Kidney (tissue), 13 donors: ENCODE measurements at regions not wholly inside any gene's neighbourhood (a gene's known extent, or its start where the extent isn't known, plus 50 kb on each side); places are given as distances from the start of the nearest gene placed in this dataset.

ENCODE experiments used
- DNase-seq, 5 donors: peaks; one replicate each; pipeline ENCODE4 v3.0.0-alpha.2; 2013 to 2020
- FAIRE-seq: peaks from 2 replicates; lab custom pipeline; 2012; peaks lifted over from hg19 to GRCh38; lab: Jason Lieb, UNC
- H3K27ac ChIP-seq, 2 donors: one replicate each; pipeline ENCODE4 v1.7.0; 2013; ENCODE audit warnings: low read depth in 2 of 2, low read length in 2 of 2, inconsistent platforms in 1 of 2
- H3K27me3 ChIP-seq: one replicate; pipeline ENCODE4 v1.7.1; 2013; ENCODE audit warnings: low read length, inconsistent platforms; ENCODE audit not compliant: control insufficient read depth, insufficient read depth
- H3K36me3 ChIP-seq, 3 donors: one replicate each; pipeline versions ENCODE4 v1.7.0 to v1.7.1; 2013; ENCODE audit warnings: low read length in 3 of 3, control low read depth in 1 of 3, inconsistent platforms in 1 of 3; ENCODE audit not compliant: insufficient read depth in 3 of 3, control insufficient read depth in 2 of 3
- H3K4me1 ChIP-seq, 3 donors: one replicate each; pipeline versions ENCODE4 v1.7.0 to v1.7.1; 2013; ENCODE audit warnings: low read length in 3 of 3, inconsistent platforms in 1 of 3, low read depth in 1 of 3; ENCODE audit not compliant: control insufficient read depth in 2 of 3, insufficient read depth in 2 of 3
- H3K4me3 ChIP-seq, 3 donors: one replicate each; pipeline versions ENCODE4 v1.7.0 to v1.8.1; 2013; ENCODE audit warnings: low read length in 3 of 3, control low read depth in 1 of 3, inconsistent platforms in 1 of 3
- H3K9ac ChIP-seq, 3 donors: one replicate each; pipeline versions ENCODE4 v1.7.0 to v1.7.1; 2013; ENCODE audit warnings: low read length in 3 of 3, control low read depth in 1 of 3, inconsistent platforms in 1 of 3
- H3K9me3 ChIP-seq, 3 donors: one replicate each; pipeline versions ENCODE4 v1.7.0 to v1.7.1; 2013; ENCODE audit warnings: low read length in 3 of 3, control low read depth in 1 of 3, inconsistent platforms in 1 of 3; ENCODE audit not compliant: control insufficient read depth in 2 of 3, insufficient read depth in 1 of 3
- intact Hi-C: fragments of 100-400 bp; cut with DNase I; formaldehyde crosslinking; loops from one replicate; pipeline ENCODE4 v1.11.1; 2022
- TF ChIP-seq, protein P1 (sequence below): IDR thresholded peaks from 3 replicates; pipeline ENCODE4 v1.5.1; 2012; ENCODE audit warnings: mild to moderate bottlenecking, moderate library complexity, borderline replicate concordance; ENCODE audit not compliant: insufficient read depth; ENCODE audit errors: extremely low read depth
- donor health status: control.
- donor health status: control.
- donor health status: control.
- donor health status: control.
- donor health status: control.
- donor health status: DM: yes; HTN: yes; CAD: no.
- donor health status: Normal renal cell carcinoma (clear cell type).

DNA sequence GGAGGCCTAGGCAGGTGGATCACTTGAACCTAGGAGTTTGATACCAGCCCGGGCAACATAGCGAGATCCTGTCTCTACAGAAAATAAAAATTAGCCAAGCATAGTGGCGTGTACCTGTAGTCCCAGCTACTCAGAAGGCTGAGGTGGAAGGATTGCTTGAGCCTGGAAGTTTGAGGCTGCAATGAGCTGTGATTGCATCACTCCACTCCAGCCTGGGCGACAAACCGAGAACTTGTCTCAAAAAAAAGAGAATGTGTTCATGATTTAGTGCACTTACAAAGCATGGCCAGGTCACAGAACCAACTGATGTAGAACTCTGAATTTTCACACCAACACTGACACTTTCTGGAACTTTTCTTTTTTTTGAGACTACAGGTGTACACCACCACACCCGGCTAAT, 182.7 kb downstream of the ZFP64 start:
- no peak overlapping the region for H3K4me3 ChIP-seq
- no peaks in the 10 kb centered on the region for H3K4me1 ChIP-seq
- H3K36me3 ChIP-seq: no peaks in the 10 kb centered on the region
- DNase-seq (no peak), FAIRE-seq (no peak)
- TF ChIP-seq, protein P1, sequence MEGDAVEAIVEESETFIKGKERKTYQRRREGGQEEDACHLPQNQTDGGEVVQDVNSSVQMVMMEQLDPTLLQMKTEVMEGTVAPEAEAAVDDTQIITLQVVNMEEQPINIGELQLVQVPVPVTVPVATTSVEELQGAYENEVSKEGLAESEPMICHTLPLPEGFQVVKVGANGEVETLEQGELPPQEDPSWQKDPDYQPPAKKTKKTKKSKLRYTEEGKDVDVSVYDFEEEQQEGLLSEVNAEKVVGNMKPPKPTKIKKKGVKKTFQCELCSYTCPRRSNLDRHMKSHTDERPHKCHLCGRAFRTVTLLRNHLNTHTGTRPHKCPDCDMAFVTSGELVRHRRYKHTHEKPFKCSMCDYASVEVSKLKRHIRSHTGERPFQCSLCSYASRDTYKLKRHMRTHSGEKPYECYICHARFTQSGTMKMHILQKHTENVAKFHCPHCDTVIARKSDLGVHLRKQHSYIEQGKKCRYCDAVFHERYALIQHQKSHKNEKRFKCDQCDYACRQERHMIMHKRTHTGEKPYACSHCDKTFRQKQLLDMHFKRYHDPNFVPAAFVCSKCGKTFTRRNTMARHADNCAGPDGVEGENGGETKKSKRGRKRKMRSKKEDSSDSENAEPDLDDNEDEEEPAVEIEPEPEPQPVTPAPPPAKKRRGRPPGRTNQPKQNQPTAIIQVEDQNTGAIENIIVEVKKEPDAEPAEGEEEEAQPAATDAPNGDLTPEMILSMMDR: no peak
- intact Hi-C loops: no loop called here
- H3K27ac ChIP-seq: no peak overlapping the region
- H3K9ac ChIP-seq: no peak overlapping the region
- H3K9me3 ChIP-seq: peaks cover 0 to 8% (median 6%) of the 10 kb centered on the region in 3 donors
- H3K27me3 ChIP-seq: no peaks in the 10 kb centered on the region

DNA sequence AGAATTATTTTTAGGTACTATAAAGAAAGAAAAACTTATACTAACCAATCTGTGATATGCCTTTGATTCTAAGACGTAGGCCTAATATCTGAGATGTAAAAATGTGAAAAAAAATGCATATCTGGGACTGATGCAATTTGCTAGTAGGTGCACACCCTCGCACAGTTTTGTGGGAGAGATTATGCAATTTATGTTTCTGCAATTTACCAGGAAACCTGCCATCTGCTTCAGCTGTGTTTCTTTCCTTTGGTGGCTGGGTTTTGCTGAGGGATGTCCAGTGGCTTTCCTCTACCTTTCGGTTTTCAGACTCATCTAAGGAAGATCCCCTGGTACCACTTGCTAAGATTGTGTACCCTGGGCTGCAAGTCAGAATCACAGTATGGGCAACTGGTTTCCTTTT, 186.9 kb downstream of the ZFP64 start:
- no peak overlapping the region for H3K9ac ChIP-seq
- no peak overlapping the region for H3K27ac ChIP-seq
- H3K27me3 ChIP-seq: no peaks in the 10 kb centered on the region
- H3K9me3 ChIP-seq: no peaks in the 10 kb centered on the region
- intact Hi-C loops: no loop called here
- FAIRE-seq: no peak
- TF ChIP-seq, protein P1: no peak
- no peaks in the 10 kb centered on the region for H3K4me1 ChIP-seq
- H3K4me3 ChIP-seq: no peak overlapping the region
- DNase-seq: no peak
- H3K36me3 ChIP-seq: no peaks in the 10 kb centered on the region

DNA sequence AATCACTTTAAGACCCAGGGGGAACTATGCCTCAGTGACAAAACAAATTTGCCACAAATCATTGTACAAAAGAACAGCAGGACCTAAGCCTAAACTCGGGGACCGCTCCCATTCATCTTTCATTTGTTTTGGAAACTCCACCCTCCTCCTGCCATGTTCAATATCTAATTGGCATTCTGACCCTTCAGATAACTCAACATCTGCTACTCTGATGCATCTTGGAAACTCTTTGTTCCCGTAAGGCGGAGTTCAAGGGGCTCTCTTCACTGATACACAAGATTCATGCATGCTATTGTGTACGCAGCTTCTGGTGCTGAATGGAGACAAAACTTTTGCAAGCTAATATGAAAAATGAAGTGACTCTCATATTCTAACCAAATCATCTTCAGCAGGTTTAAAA, 187.6 kb downstream of the ZFP64 start:
- no peaks in the 10 kb centered on the region for H3K4me1 ChIP-seq
- DNase-seq (no peak), FAIRE-seq (no peak)
- intact Hi-C loops: no loop called here
- no peak overlapping the region for H3K9ac ChIP-seq
- TF ChIP-seq, protein P1: no peak
- no peaks in the 10 kb centered on the region for H3K36me3 ChIP-seq
- H3K27ac ChIP-seq: no peak overlapping the region
- H3K4me3 ChIP-seq: no peak overlapping the region
- H3K27me3 ChIP-seq: no peaks in the 10 kb centered on the region
- H3K9me3 ChIP-seq: no peaks in the 10 kb centered on the region

DNA sequence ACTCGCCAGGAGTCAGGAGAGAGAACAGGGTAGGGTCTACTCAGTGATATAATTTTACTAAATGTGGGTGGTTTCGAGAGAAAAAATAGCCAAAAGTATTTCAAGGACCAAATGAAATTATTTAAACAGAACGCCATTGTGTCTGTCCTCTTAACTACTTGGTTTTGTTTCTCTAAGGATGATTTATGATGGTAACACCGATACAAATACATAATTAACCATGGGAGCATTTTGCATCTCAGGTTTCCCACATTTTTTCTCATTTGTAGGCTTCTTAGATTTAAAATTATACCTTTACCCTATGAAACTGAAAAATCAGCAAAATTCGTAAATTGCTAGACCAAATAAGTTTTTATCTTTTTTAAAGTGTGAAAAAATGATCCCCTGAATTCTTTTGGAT, 188.2 kb downstream of the ZFP64 start:
- no peaks in the 10 kb centered on the region for H3K9me3 ChIP-seq
- intact Hi-C loops: no loop called here
- no peaks in the 10 kb centered on the region for H3K36me3 ChIP-seq
- H3K9ac ChIP-seq: no peak overlapping the region
- TF ChIP-seq, protein P1: no peak
- DNase-seq (no peak), FAIRE-seq (no peak)
- no peaks in the 10 kb centered on the region for H3K27me3 ChIP-seq
- no peak overlapping the region for H3K27ac ChIP-seq
- H3K4me1 ChIP-seq: no peaks in the 10 kb centered on the region
- H3K4me3 ChIP-seq: no peak overlapping the region
